NCI-H1092 treated with DMSO at 0.1 percent for 48 hours (cell line): ENCODE measurements at regions not wholly inside any gene's neighbourhood (a gene's known extent, or its start where the extent isn't known, plus 50 kb on each side); places are given as distances from the start of the nearest gene placed in this dataset.
A peak's percentile ranks its signal among the peaks of the same experiment; 100 is the strongest.

Experiments used
- DNase-seq: peaks from one replicate; lab custom pipeline; 2025; lab: John Stamatoyannopoulos, UW

GRCh38 chr18:78771496-78772359 lies 207.9 kb upstream of the SALL3 start:
- DNase-seq: no peak

GRCh38 chr18:78772360-78773302 lies 207.0 kb upstream of the SALL3 start:
- no peak for DNase-seq

GRCh38 chr18:78773303-78773755 lies 206.3 kb upstream of the SALL3 start:
- no peak for DNase-seq

- no peak for DNase-seq
These were observed 205.8 kb upstream of the SALL3 start for GRCh38 chr18:78773819-78774218.

GRCh38 chr18:78774741-78775141 lies 204.9 kb upstream of the SALL3 start:
- DNase-seq: no peak

- DNase-seq: no peak
These were observed 203.5 kb upstream of the SALL3 start for GRCh38 chr18:78776151-78776550.

GRCh38 chr18:78776706-78777285 lies 202.8 kb upstream of the SALL3 start:
- peak; percentile 32 for DNase-seq

- DNase-seq: no peak
These were observed 201.6 kb upstream of the SALL3 start for GRCh38 chr18:78777992-78778391.

- no peak for DNase-seq
These were observed 201.0 kb upstream of the SALL3 start for GRCh38 chr18:78778651-78779050.

- DNase-seq: no peak
These were observed 199.5 kb upstream of the SALL3 start for GRCh38 chr18:78779996-78780718.

- DNase-seq: peak; percentile 5
These were observed 198.7 kb upstream of the SALL3 start for GRCh38 chr18:78780719-78781600.

GRCh38 chr18:78781601-78781960 lies 198.0 kb upstream of the SALL3 start:
- DNase-seq: no peak

GRCh38 chr18:78782951-78783563 lies 196.6 kb upstream of the SALL3 start:
- DNase-seq: no peak

GRCh38 chr18:78783564-78783960 lies 196.1 kb upstream of the SALL3 start:
- DNase-seq: no peak

- DNase-seq: no peak
These were observed 194.8 kb upstream of the SALL3 start for GRCh38 chr18:78784861-78785260.

- no peak for DNase-seq
These were observed 193.9 kb upstream of the SALL3 start for GRCh38 chr18:78785706-78786105.

GRCh38 chr18:78786776-78787175 lies 192.8 kb upstream of the SALL3 start:
- DNase-seq: no peak

- no peak for DNase-seq
These were observed 191.9 kb upstream of the SALL3 start for GRCh38 chr18:78787751-78788150.

- DNase-seq: no peak
These were observed 191.5 kb upstream of the SALL3 start for GRCh38 chr18:78788161-78788560.

- DNase-seq: no peak
These were observed 189.8 kb upstream of the SALL3 start for GRCh38 chr18:78789850-78790249.
